Endothelial cell of hepatic sinusoid (primary cell): ENCODE measurements at regions not wholly inside any gene's neighbourhood (a gene's known extent, or its start where the extent isn't known, plus 50 kb on each side); places are given as distances from the start of the nearest gene placed in this dataset.

Experiments used
- in situ Hi-C: cut with HindIII; loops from 2 replicates; pipeline ENCODE4 v1.10.0; 2017; ENCODE audit warnings: low sequenced_read_pairs

GRCh38 chr10:78863140-78863905, 205.4 kb upstream of the ZMIZ1 start:
- in situ Hi-C loops: no loop called here

- in situ Hi-C loops: no loop called here
Measured at GRCh38 chr10:78863906-78864239, 204.9 kb upstream of the ZMIZ1 start.

GRCh38 chr10:78864761-78865537, 203.8 kb upstream of the ZMIZ1 start:
- in situ Hi-C loops: no loop called here

- in situ Hi-C loops: no loop called here
Measured at GRCh38 chr10:78865538-78865875, 203.3 kb upstream of the ZMIZ1 start.

GRCh38 chr10:78865931-78866717, 202.6 kb upstream of the ZMIZ1 start:
- in situ Hi-C loops: no loop called here

- in situ Hi-C loops: no loop called here
Measured at GRCh38 chr10:78866731-78867554, 201.8 kb upstream of the ZMIZ1 start.

GRCh38 chr10:78867555-78867939, 201.2 kb upstream of the ZMIZ1 start:
- in situ Hi-C loops: no loop called here

DNA sequence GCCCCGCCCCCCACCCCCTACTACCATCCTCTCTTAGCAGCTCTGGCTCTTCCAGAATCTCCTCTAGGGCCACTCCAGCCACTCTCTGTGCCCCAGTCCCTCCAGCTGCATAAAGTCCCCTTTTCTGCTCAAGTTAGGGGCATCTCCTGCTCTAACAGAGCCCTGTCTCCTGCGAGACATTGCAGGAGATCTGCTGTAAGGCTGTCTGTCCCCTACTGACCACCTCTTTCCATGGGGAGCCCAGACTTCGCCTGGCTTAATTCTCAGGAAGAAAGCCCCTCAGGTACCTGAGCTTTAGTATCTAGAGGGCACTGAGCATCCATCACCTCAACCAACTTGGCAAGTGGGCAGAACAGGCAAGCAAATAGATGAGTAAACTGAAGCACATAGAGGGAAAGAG, 200.7 kb upstream of the ZMIZ1 start:
- in situ Hi-C loops: no loop called here

GRCh38 chr10:78868456-78868855, 200.3 kb upstream of the ZMIZ1 start:
- in situ Hi-C loops: no loop called here

GRCh38 chr10:78868861-78869260, 199.9 kb upstream of the ZMIZ1 start:
- in situ Hi-C loops: no loop called here

DNA sequence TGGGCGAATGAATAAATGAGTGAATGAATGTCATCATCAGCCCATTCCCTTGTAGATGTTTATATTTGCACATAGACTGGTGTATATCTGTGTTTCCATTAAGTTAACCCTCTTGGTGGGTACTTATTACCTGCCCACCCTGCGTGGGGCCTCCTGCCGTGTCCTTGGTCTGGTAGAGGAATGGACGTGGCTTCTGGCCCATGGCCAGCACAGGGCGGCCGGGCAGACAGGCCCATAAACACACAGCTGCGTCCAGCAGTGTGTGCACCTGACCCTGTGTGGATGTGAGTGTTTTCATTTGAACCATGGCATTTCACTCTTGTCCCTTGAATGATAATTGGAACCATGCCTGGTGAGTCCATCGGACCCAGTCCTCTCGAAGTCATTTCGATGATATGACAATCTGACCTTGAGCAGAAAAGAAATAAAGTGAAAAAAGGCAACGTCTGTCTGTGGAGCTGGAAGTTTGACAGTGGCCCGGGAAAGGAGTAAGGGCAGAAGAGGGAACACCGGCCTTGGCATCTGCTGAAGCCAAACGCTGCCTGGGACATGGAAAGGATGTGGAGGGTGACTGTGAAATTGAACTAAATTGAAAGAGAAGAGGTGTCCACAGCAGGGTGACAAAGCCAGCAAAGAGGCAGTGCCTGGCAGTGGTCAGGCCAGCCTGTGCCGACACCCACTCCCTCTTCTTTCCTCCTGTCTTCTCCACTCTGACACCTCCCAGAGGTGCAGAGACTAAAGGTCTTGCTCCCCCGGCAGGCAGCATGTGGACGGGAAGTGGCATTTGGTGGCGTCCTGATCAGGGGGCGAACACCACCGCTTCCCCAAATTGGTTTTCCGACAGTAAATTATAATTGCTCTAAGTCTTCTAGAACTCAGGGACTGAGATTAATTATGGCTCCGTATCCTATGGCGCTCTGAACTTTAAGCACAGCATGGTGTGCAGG, 199.0 kb upstream of the ZMIZ1 start:
- in situ Hi-C loops: no loop called here

GRCh38 chr10:78870458-78870857, 198.3 kb upstream of the ZMIZ1 start:
- in situ Hi-C loops: no loop called here

DNA sequence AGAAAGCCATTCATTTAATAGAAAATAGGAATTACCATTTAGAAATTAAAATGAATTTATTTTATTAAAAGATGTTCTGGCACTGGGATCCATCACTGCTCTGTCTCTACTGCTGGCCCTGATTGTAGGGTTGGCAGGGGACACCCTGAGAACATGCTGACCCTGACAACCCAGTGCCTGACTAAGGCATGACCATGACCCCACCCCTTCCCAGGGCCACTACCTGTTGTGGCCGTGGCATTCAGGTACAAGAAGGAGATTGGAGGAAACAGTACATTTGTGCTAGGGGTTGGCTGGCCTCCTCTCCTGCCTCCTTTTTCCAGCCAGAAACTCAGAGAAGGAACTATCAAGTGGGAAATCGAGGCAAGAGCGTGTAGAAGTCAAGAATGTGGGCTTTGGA, 197.0 kb upstream of the ZMIZ1 start:
- in situ Hi-C loops: no loop called here

DNA sequence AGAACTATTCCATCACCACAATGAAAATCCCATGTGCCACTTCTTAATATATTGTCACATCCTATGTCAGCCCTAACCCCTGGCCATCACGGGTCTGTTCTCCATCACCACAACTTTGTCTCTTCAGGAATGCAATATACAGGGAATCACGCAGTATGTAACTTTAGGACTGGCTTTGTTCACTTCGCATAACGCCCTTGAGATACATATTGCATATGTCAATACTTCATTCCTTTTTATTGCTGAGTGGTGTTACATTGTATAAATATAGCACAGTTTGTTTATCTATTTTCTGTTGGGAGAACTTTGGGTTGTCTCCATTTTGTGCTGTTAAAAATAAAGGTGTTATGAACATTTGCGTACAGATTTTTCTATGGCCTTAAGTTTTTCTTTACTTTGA, 195.4 kb upstream of the ZMIZ1 start:
- in situ Hi-C loops: no loop called here

GRCh38 chr10:78875331-78875877, 193.4 kb upstream of the ZMIZ1 start:
- in situ Hi-C loops: loop anchor here (5.0 kb wide), 2 partner anchors 43 to 73 kb away; no protein-coding TSS in a partner anchor

GRCh38 chr10:78875932-78876331, 192.8 kb upstream of the ZMIZ1 start:
- in situ Hi-C loops: loop anchor here (5.0 kb wide), 2 partner anchors 44 to 74 kb away; no protein-coding TSS in a partner anchor

DNA sequence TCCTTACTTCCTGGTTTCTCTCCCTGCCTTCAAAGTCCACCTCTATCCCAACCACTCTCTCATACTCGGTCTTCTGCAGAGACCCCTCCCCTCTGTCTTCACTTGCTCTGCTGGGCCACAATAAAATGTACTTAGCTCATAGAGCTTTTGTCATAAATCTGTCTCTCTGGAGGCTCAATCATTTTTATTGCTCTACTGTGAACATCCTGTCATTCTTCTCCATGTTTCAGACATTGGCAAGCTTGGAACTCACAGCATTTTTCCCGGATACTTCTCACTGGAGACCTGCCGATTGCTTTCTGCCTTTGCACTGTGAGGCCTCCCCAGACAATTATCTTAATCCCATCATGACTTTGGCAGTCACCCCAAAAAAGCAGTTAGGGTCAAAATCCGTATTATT, 192.3 kb upstream of the ZMIZ1 start:
- in situ Hi-C loops: loop anchor here (5.0 kb wide), 2 partner anchors 44 to 74 kb away; no protein-coding TSS in a partner anchor

GRCh38 chr10:78879621-78880020, 189.1 kb upstream of the ZMIZ1 start:
- in situ Hi-C loops: loop anchor here (5.0 kb wide), 2 partner anchors 47 to 77 kb away; no protein-coding TSS in a partner anchor

DNA sequence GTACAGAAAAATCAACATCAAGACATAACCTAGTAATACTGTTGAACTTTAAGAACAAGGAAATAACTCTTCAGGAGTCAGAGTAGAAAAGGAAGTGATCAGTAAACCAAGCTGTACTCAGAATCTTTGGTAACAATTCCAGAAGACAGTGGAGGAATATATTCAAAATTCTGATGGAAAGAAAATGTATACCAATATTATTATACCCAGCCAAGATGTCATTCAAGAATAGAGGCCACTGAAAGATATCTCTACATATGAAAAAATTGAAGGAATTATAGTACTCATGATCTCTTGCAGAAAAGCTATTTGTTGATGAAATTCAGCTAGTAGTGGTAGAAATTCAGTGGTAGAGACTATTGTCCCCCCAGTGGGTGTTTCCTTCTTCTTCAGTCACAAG, 182.6 kb upstream of the ZMIZ1 start:
- in situ Hi-C loops: no loop called here
